Esophagus muscularis mucosa (tissue), 4 donors: ENCODE measurements at regions not wholly inside any gene's neighbourhood (a gene's known extent, or its start where the extent isn't known, plus 50 kb on each side); places are given as distances from the start of the nearest gene placed in this dataset.

Experiments used
- EP300 ChIP-seq: sonication (generic); formaldehyde crosslinking; IDR thresholded peaks from one replicate; pipeline ENCODE4 v1.6.1; 2017; ENCODE audit warnings: antibody characterized with exemption
- POLR2A ChIP-seq: fragments of 450-650 bp; IDR thresholded peaks from one replicate; pipeline ENCODE4 v1.6.1; 2017; ENCODE audit warnings: antibody characterized with exemption, moderate library complexity, mild to moderate bottlenecking, low read depth
- POLR2AphosphoS5 ChIP-seq, 2 donors: sonication (generic); formaldehyde crosslinking; IDR thresholded peaks; one replicate each; pipeline ENCODE4 v1.6.1; 2017; ENCODE audit warnings: antibody characterized with exemption in 2 of 2
- TF ChIP-seq, protein P1 (sequence below), 3 experiments: fragments of 200-600 bp in 2 of 3; fragments of 450-650 bp in 1 of 3; sonication (generic) in 2 of 3; IDR thresholded peaks; one replicate each; pipeline ENCODE4 v1.5.1; 2017 to 2019; ENCODE audit warnings: antibody characterized with exemption in 3 of 3, mild to moderate bottlenecking in 2 of 3, moderate library complexity in 1 of 3

- TF ChIP-seq, protein P1, sequence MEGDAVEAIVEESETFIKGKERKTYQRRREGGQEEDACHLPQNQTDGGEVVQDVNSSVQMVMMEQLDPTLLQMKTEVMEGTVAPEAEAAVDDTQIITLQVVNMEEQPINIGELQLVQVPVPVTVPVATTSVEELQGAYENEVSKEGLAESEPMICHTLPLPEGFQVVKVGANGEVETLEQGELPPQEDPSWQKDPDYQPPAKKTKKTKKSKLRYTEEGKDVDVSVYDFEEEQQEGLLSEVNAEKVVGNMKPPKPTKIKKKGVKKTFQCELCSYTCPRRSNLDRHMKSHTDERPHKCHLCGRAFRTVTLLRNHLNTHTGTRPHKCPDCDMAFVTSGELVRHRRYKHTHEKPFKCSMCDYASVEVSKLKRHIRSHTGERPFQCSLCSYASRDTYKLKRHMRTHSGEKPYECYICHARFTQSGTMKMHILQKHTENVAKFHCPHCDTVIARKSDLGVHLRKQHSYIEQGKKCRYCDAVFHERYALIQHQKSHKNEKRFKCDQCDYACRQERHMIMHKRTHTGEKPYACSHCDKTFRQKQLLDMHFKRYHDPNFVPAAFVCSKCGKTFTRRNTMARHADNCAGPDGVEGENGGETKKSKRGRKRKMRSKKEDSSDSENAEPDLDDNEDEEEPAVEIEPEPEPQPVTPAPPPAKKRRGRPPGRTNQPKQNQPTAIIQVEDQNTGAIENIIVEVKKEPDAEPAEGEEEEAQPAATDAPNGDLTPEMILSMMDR (IDR thresholded peaks at IDR 0.05), result no peak
- TF ChIP-seq POLR2AphosphoS5 (IDR thresholded peaks at IDR 0.05) (no peak), POLR2A (no peak), EP300 (no peak)
These were observed 98.4 kb upstream of the GADD45A start for GRCh38 chr1:67586596-67586995.
